Stimulated activated CD8-positive, alpha-beta memory T cell treated with anti-CD3 and anti-CD28 coated beads, Interleukin-15, amount 100 ng/mL, for 1 hour (primary cell): ENCODE measurements at regions not wholly inside any gene's neighbourhood (a gene's known extent, or its start where the extent isn't known, plus 50 kb on each side); places are given as distances from the start of the nearest gene placed in this dataset.

Source experiments
- DNase-seq: peaks from one replicate; pipeline ENCODE4 v3.0.0-alpha.2; 2020; ENCODE audit warnings: low read depth

DNA sequence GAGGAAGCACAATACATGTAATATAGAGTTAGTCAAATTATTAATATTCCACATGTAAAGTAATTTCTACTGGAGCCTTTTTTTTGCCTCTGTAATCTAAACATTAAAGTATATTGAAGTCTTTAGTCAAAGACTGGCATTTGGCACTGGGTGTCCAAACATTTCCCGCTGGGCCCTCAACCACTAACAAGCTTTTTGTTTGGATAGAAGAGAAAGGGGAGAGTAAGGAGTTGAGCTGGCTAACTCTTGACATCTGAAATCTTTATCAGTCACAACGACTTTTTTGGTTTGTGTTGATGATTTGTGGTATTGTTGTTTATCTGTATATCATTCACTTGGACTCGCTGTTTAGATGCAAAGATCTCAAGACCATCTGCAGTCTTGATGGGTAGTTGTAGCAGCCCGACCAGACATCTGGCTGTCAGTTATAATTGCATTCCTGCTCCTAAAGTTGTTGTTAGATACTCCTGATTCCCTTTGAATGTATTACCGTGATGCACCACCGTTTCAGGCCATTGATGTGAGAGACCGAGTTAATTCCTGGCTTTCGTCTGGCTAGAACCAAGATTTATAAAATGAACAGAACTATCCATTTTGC lies 379.6 kb downstream of the MTX2 start:
- DNase-seq: no peak

DNA sequence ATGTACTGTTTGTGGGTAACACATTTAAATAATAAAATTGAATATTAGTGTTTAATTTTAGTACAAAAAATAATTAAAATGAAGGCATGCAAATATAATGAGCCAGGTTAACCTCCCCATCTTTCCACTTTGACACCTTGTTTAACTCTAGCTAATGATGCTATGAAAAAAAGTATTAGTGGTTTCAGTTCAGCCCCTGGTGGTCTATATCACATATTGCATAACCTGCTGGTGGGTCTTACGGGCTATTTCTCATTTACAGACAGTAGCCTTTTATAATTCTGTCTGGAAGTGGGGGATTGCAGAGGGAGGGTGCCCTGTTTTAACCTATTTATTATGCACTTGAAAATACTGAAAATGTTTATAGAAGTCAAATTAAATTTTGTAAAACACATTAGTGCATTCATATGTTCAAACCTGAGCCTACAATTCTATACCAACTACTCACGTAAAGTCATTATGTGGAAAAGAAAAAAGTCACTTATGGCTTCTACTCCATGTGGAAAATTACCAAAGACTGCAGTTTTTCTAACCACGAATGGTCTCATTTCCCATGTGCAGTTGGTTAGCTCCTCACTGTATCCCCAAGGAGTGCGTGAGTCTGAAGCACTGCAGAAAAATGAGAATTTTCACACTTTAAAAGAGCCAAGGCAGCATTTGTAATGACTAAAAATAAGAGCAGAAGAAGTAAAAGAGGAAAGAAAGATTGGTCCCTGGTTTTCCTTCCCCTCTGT lies 381.0 kb downstream of the MTX2 start:
- DNase-seq: no peak

GRCh38 chr2:176650838-176651555 lies 381.8 kb downstream of the MTX2 start:
- no peak for DNase-seq

DNA sequence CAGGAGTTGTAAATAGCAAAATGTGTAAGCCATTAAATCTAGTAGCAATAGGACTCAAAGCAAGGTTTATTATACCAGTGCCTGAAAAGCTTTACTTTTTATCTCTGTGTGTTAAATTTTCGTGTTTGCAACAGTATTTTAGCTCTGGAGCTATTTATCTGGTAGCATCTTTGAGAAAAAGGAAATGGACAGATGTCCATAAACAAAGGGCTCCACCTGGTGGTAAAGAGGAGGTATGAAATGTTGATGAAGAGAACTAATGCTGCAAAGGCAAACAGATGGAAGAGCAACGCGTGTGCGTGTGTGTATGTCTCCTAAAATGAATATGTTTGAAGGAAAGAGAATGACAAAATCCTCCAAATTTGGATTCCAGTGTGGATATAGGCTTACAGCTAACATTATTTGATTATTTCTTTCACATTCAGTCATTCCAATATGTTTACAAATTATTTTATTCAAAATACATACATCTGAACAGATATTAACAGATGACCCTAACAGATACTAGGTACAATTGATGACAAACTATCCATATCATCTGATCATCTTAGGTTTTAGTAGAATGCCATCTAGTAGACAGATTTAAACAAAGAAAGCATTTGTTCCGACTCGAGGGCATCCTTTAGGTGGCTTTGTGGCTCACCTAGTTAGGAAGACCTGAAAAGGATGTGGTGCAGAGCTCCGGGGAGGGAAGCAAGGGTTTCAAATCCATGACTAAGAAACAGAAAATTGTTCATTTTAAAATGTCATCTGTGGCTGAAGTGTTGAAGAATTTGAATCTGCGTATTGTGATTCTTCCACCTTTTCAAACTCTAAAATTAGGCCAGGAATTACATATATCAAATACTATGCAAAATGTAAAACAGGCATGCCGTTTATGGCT lies 383.3 kb downstream of the MTX2 start:
- DNase-seq: no peak

DNA sequence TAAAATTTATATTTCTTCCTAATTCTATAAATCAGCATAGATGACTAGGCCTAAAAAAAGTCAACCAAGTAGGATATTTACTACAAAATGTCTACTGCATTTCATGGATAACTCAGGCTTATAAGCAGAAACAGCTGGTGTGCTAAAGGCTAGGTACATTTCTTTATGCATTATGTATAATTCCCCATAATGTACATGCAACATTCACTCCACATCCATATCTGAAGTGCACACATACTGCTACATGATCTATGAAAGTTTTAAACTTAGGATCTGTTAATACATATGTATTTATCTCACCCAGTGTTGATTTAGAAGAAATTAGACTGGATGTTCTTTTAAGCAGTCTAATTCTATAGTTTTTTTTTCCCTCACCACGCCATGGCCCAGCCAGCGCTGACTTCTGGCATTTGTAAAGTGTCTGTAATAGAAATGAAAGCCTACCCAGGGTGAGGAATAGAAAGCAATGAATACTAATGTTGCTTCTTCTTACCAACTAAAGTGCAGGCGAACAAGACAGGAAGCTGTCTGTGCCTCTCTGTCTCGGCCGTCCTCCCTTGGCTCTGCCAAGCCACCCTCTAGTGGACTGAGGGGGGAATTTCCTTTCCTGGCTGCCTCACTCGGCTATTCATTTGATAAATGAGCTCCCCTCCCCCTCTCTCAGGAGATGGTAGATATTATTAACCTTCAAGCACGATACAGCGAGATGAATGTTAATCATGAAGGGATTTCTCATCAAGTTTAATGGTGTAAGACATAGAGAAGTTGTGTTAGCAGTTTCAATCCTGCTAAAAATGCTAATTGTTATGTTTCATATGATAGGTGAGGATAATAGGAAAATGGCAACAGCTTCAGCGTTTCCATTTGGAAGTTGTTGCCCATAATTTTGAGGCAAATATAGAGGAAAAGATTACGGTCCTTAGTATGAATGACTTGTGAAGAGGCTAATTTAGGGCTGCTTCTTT lies 384.5 kb downstream of the MTX2 start:
- no peak for DNase-seq

DNA sequence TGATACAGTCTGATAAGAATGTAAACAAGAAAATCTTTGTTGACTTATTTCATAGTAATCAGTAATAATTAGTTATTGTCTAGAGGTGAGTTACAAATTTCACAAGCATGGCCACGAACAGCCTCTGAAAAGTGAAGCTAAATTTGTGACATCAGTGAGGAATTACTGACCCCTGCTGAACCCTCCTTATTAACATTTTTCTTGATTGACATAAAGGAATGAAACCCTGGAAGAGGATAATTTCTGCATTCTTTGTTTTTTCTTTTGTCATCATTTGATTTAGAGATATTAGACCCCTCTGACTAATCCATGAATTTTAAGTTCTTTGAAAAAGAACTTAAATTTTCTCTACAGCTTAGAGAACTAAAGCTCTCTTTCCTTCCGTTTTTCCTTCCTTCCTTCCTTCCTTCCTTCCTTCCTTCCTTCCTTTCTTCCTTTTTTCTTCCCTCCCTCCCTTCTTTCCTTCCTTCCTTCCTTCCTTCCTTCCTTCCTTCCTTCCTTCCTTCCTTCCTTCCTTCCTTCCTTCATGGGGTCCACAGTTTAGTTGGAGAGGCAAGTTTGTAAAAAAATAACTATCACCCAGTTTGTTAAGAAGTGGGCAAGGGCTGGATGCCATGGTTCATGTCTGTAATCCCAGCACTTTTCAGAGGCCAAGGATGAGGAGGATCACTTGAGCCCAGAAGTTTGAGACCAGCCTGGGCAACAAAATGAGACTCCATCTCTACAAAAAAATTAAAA lies 387.0 kb downstream of the MTX2 start:
- DNase-seq: no peak

GRCh38 chr2:176656776-176657140 lies 387.5 kb downstream of the MTX2 start:
- no peak for DNase-seq

- DNase-seq: no peak
Observed at GRCh38 chr2:176657393-176657792, 388.2 kb downstream of the MTX2 start.

GRCh38 chr2:176658708-176659107 lies 389.5 kb downstream of the MTX2 start:
- no peak for DNase-seq

DNA sequence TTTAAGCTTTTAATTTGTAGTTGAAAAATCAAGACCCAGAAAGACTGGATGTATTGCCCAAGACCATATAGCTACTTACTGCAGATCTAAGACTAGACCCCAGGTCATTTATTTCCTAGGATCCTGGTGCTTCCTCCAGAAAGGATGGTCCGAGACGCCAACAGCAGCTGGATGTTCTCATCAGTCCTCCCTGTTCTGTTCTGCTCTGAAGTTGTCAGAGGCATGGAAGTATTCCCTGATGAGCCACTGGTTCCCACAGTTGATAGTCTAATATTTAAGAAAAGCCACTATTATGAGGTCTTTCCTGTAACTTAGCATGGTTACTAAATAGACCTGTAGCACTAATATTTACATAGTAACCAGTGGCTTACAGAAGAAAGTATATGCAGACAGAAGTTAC lies 393.5 kb downstream of the MTX2 start:
- DNase-seq: no peak

DNA sequence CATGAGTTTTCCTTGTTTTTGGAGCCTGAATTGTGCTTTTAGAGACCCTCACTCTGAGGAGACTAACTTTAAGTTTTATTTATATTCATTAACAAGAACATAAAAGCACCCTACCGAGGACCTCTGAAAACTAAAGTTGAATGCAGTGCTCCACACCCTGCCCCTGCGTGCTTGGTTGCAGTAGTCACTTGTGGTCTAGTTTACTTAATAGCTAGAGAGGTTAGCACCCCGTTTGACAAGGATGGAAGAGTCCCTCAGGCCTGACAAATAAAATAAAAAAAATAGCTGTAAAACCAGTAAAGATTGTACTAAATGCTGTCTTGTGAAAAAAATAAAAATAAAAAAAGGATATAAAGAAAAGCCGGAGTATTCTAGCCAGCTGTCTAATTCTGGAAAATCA lies 395.2 kb downstream of the MTX2 start:
- no peak for DNase-seq

DNA sequence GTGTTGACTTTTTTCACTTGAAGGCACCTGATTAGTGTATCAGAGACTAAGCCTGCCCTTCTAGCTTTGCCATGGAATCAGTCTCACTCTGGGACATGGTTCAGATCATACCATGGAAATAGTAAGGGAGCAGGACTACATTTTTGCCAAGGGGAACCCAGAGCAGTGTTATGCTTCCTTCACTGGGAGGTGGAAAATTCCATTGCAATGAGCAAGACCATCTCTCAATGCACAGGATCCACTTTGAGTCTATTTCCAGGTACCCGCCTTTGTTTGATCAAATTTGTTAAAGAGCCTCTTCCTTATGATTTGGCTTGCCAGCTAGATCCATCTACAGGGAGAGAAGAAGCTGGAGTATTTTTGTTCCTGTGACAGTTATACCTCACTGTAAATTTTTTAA lies 395.8 kb downstream of the MTX2 start:
- no peak for DNase-seq

GRCh38 chr2:176668912-176669311 lies 399.7 kb downstream of the MTX2 start:
- DNase-seq: no peak

DNA sequence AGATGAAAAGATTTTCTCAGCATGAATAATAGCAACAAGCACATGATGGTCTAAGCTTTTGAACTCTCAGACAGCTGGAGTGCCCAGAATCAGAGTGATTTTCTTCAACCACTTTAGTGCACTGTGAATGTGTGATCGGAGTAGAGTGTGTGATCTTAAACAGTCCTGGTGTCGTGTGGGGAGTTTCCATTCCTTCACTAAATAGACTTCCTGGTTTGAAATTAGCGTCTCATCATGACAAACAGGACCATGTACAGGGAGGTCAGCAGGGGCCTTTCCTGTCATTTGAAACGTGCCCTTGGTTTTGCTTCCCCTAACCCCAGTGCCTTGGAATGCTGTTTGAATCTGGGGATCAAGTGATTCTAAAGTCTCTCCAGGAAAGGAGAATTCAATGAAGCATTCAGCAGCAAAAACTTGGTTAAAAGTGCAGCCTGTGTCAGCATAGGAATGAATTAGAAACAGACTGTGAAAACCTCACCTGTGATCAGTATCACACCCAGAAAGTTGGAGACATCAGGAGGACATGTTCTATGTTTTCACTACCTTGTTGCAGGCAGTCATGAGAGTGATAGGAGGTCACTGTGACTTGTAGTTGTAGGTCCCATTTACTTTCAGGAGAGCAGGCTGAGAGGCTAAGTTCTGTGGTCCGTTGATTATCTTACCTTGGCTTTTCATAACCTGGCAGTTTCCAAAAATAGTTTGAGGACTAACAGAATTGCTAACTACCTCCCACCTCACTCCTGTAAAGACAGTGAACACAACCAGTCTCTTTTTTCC lies 400.3 kb downstream of the MTX2 start:
- no peak for DNase-seq

- DNase-seq: no peak
Observed at GRCh38 chr2:176675271-176675949, 406.2 kb downstream of the MTX2 start.

DNA sequence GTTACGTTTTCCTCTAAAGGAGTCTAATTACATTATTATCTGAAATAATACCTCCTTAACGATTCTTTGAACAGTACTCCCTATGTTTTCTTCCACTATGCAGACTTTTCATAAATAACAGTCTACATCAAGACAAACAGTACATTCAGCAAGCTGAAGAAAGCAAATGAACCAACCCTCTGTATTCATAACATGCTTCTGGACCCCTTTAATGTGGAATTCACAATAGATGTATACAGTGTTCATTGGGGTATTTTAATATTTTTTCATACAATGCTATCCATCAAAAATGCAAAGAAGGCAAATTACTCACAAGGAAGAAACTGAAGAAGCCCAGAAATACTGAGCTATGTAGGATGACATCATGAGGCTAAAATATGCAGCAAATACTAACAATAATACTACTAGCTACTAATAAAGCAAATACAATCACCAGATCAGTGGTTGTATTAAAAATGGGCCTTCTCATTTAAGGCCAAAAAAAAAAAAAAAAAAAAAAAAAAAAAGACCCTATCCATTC lies 408.6 kb downstream of the MTX2 start:
- DNase-seq: no peak

GRCh38 chr2:176678571-176678970 lies 409.3 kb downstream of the MTX2 start:
- no peak for DNase-seq

GRCh38 chr2:176679061-176679669 lies 409.9 kb downstream of the MTX2 start:
- no peak for DNase-seq
